ENCODE measurements at regions not wholly inside any gene's neighbourhood (a gene's known extent, or its start where the extent isn't known, plus 50 kb on each side); places are given as distances from the start of the nearest gene placed in this dataset.

DNA sequence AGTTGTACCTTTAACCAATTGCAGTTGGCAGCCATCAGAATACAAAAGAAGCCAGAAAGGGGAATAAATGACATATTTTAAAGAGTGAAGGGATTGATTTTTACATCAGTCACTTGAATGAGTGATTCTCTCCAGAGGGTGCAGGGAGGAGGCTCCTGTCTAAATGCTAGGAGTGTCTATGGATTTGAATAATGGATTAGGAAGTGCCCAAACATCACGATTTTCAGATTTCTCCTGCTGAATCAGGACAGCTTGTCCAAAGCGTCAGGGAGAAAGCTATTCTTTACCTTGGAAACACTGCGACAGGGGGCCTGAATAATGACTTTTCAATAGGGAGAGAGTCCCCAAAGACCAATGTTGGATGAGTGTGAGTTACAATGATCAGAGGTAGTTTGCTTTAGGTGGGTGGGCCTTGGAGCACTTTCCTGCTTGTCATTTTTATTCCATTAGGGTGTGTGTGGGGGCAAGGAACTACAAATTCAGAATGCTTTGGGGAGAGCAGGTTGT is 735.5 kb downstream of the KCNA4 start:
- H3K4me1 ChIP-seq: no peaks in the 10 kb centered on the region
- ATAC-seq (no peak), DNase-seq (no peak)
- intact Hi-C loops (cut with DNase I): no loop called here
- H3K4me3 ChIP-seq: no peak overlapping the region
- 66 to 76% (median 71%) methylated on average over 3 of the region's 3 CpGs for WGBS, 3 donors
- no peak overlapping the region for H3K27ac ChIP-seq
- no peaks in the 10 kb centered on the region for H3K9me3 ChIP-seq
- no peaks in the 10 kb centered on the region for H3K36me3 ChIP-seq (ENCODE audit: insufficient read depth in 1 of 2, low read depth in 1 of 2)
- H3K27me3 ChIP-seq (ENCODE audit: insufficient read depth in 3 of 3, low read length in 2 of 3): no peaks in the 10 kb centered on the region
- TF ChIP-seq, protein P1, sequence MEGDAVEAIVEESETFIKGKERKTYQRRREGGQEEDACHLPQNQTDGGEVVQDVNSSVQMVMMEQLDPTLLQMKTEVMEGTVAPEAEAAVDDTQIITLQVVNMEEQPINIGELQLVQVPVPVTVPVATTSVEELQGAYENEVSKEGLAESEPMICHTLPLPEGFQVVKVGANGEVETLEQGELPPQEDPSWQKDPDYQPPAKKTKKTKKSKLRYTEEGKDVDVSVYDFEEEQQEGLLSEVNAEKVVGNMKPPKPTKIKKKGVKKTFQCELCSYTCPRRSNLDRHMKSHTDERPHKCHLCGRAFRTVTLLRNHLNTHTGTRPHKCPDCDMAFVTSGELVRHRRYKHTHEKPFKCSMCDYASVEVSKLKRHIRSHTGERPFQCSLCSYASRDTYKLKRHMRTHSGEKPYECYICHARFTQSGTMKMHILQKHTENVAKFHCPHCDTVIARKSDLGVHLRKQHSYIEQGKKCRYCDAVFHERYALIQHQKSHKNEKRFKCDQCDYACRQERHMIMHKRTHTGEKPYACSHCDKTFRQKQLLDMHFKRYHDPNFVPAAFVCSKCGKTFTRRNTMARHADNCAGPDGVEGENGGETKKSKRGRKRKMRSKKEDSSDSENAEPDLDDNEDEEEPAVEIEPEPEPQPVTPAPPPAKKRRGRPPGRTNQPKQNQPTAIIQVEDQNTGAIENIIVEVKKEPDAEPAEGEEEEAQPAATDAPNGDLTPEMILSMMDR (IDR thresholded peaks at IDR 0.05): no peak

DNA sequence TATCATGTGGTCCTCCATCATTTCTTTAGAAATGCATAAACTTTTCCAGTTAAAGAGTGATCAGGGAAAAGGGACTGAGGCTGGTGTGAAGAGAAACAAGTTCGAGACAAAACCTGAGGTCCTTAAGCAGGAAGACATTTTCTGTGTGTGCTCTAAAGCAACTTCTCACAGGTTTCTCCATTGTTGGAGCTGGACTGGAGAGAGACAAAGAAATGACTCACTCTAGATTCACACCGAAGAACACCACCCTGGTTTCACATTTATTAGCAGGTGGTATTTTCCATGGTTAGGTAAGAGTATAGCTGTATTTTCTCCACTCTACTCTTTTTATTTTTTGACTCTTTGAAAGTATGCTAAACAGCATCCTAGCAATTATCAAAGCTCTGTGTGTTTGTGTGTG is 736.4 kb downstream of the KCNA4 start:
- TF ChIP-seq, protein P1 (IDR thresholded peaks at IDR 0.05): no peak
- no peaks in the 10 kb centered on the region for H3K9me3 ChIP-seq
- 70 to 79% (median 78%) methylated on average over 2 of the region's 2 CpGs for WGBS, 3 donors
- H3K27ac ChIP-seq: no peak overlapping the region
- H3K4me3 ChIP-seq: no peak overlapping the region
- DNase-seq (no peak), ATAC-seq (no peak)
- intact Hi-C loops (cut with DNase I): no loop called here
- H3K27me3 ChIP-seq (ENCODE audit: insufficient read depth in 3 of 3, low read length in 2 of 3): no peaks in the 10 kb centered on the region
- no peaks in the 10 kb centered on the region for H3K4me1 ChIP-seq
- H3K36me3 ChIP-seq (ENCODE audit: insufficient read depth in 1 of 2, low read depth in 1 of 2): no peaks in the 10 kb centered on the region

DNA sequence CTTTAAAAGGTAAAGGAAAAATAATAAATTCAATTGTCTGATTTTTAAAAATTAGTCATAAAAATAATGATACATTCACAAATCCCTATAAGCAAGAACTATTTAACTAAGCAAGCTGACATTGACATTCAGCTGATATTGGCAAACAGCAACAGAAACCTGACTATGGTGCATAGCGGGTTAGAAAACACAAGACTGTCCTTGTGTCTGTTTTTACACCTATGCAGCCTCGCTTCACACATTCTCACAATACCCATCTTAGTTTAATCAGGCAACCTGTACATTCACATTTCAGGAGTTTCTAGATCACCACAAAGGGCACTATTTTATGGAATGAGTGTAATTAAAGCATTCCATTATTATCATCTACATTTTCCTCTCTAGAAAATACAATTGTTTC is 737.1 kb downstream of the KCNA4 start:
- no peaks in the 10 kb centered on the region for H3K4me1 ChIP-seq
- no peaks in the 10 kb centered on the region for H3K36me3 ChIP-seq (ENCODE audit: insufficient read depth in 1 of 2, low read depth in 1 of 2)
- WGBS, 3 donors: 82 to 94% (median 82%) methylated on average over 2 of the region's 2 CpGs
- intact Hi-C loops (cut with DNase I): no loop called here
- H3K27ac ChIP-seq: no peak overlapping the region
- no peak for DNase-seq
- TF ChIP-seq, protein P1 (IDR thresholded peaks at IDR 0.05): no peak
- H3K4me3 ChIP-seq: no peak overlapping the region
- no peaks in the 10 kb centered on the region for H3K9me3 ChIP-seq
- ATAC-seq: no peak
- H3K27me3 ChIP-seq (ENCODE audit: insufficient read depth in 3 of 3, low read length in 2 of 3): no peaks in the 10 kb centered on the region

DNA sequence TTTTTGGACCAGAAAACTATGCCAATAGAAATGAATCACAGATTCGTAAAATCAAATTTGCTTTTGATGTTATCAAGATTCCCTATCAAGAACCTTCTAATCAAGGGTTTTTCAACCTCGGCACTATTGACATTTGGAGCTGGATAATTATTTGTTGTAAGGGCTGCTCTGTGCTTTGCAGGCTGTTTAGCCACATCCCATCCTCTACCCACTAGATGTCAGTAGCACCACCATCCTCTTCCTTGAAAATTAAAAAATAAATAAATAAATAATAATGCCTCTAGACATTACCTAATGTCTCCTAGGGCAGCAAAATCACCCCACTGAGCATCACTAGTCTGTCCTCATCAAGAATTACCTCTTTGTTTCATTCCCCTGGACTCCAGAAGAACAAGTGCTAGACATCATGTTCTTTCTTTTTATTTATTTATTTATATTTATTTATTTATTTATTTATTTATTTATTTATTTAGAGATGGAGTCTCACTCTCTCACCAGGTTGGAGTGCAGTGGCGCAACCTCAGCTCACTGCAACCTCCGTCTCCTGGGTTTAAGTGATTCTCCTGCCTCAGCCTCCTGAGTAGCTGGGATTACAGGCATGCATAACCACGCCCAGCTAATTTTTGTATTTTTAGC is 744.7 kb downstream of the KCNA4 start:
- Histone ChIP-seq H3K27ac (no peak overlapping the region), H3K9me3 (no peaks in the 10 kb centered on the region), H3K4me1 (no peaks in the 10 kb centered on the region), H3K27me3 (ENCODE audit: insufficient read depth in 3 of 3, low read length in 2 of 3) (no peaks in the 10 kb centered on the region), H3K36me3 (ENCODE audit: insufficient read depth in 1 of 2, low read depth in 1 of 2) (no peaks in the 10 kb centered on the region), H3K4me3 (no peak overlapping the region)
- peak in 1 of 2 donors; percentile 21 for DNase-seq
- TF ChIP-seq, protein P1 (IDR thresholded peaks at IDR 0.05): no peak
- WGBS, 3 donors: 84 to 90% (median 84%) methylated on average over 5 of the region's 5 CpGs
- intact Hi-C loops (cut with DNase I): no loop called here
- ATAC-seq: no peak

DNA sequence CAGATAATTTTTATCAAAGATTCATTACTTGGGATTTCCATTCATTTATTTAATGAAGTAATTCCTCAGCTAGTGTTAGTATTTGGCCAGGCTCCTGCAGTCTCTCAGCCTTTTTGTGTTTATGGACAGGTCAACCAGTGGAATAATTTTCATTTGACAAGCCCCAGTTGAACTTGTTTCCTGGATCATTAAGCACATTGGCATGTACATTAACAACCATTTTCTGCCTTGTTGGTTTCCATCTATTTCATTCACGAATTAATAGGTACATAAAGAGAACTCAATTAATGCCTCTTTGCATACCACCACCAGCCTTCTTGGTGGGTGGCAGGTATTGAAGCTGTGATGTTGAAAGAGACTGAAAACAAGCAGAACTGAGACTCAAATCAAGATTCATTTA is 745.2 kb downstream of the KCNA4 start:
- H3K27ac ChIP-seq: no peak overlapping the region
- TF ChIP-seq, protein P1 (IDR thresholded peaks at IDR 0.05): no peak
- ATAC-seq: no peak
- H3K4me1 ChIP-seq: no peaks in the 10 kb centered on the region
- no peaks in the 10 kb centered on the region for H3K36me3 ChIP-seq (ENCODE audit: insufficient read depth in 1 of 2, low read depth in 1 of 2)
- WGBS, 3 donors: 23 to 30% (median 23%) methylated on average over 1 of the region's 1 CpG
- no peak overlapping the region for H3K4me3 ChIP-seq
- H3K9me3 ChIP-seq: no peaks in the 10 kb centered on the region
- intact Hi-C loops (cut with DNase I): no loop called here
- DNase-seq: no peak
- H3K27me3 ChIP-seq (ENCODE audit: insufficient read depth in 3 of 3, low read length in 2 of 3): no peaks in the 10 kb centered on the region

Data from psoas muscle (tissue), 7 donors.